Middle frontal gyrus (tissue), 1 donor: ENCODE measurements at regions not wholly inside any gene's neighbourhood (a gene's known extent, or its start where the extent isn't known, plus 50 kb on each side); places are given as distances from the start of the nearest gene placed in this dataset.

ENCODE experiments used
- DNase-seq: peaks from one replicate; pipeline ENCODE4 v3.0.0-alpha.2; 2015; ENCODE audit warnings: low spot score; ENCODE audit errors: extremely low spot score

DNA sequence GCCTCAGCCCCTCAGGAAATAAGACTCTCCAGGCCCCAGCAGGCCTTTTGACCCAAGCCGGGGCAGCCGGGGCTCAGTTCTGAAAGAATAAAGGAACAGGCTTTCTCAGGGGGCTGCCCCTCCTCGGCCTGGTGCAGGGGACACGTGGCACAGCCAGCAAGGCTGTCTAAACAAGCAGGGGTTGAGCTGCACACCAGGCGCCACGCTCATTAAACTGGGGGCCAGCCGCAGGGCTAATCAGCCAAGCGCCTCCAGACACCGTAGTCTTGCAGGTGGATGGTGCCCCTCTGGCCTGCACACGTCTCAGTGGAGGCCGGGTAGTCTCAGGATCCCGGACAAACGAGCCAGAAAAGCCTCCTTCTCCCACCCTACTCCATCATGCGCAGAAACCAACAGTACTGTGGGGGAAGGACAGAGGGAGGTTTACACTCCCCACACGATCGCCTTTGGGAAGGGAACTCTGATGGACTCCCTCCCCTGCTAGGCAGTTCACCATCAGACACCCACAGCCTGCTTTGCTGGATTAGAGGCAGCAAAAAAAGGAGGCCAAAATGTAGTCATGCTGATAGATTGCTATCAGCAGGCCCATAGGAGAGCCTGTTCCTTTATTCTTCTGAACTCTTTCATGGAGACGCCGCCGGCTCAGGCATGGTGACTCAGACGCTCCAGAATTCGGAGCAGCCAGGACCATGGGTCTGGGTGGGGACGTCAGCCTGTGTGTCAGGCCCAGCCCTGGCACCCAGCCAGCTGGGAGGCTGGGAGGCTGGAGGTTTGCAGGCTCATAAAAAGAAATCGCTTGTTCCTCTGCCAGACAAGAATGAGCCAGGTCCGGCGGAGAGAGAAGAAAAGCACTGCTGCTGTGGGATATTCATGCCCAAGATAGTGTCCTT, 342.4 kb downstream of the BCOR start:
- no peak for DNase-seq

DNA sequence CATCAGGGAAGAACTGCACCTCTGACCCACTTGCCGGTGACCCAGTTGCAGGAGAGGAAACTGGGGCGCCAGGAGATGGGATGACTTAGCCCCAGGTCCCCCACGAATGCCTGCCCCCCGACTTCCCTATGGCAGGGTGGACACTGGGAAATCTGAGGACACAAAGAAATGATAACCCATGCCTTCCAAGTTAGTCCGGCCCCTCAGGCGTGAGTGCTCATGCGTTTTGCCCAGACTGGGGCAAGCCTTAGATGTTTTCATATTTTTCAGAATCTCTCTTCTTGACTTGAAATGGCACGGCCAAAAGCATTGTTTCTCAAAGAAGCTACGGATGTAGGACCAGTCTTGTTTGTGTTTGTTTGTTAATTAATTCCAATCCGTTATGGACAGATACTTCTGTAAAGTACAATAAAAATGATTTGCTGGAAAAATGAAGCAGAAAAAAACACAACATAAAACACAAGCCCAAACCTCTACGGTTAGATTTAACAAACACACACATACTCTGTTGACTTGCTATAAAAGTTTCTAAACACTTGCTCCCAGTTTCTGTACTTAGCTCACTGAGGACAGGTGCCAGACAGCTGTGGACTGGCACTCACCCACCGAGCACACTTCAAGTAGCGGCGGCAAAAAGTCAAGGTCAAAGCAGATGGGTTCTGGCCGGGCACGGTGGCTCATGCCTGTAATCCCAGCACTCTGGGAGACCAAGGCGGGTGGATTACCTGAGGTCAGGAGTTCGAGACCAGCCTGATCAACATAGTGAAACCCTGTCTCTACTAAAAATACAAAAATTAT, 341.5 kb downstream of the BCOR start:
- no peak for DNase-seq

DNA sequence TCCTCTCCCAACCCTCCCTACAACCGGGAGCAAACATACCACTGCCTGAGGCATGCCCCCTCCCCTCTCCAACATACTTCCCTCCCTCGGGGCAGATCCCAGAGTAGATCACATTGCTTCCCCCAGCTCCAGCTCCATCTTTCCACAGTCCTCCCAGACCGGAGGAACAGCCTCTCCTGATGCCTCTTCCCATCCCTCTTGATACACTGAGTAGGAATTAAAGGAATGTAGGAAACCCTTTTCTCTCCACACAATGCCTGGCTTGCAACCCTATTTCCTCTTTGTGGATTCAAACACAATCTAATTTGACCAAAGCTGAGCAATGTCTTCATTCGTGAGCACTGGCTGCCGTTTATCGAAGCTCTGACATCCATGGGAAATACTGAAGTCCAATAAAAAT, 339.8 kb downstream of the BCOR start:
- DNase-seq = no peak

DNA sequence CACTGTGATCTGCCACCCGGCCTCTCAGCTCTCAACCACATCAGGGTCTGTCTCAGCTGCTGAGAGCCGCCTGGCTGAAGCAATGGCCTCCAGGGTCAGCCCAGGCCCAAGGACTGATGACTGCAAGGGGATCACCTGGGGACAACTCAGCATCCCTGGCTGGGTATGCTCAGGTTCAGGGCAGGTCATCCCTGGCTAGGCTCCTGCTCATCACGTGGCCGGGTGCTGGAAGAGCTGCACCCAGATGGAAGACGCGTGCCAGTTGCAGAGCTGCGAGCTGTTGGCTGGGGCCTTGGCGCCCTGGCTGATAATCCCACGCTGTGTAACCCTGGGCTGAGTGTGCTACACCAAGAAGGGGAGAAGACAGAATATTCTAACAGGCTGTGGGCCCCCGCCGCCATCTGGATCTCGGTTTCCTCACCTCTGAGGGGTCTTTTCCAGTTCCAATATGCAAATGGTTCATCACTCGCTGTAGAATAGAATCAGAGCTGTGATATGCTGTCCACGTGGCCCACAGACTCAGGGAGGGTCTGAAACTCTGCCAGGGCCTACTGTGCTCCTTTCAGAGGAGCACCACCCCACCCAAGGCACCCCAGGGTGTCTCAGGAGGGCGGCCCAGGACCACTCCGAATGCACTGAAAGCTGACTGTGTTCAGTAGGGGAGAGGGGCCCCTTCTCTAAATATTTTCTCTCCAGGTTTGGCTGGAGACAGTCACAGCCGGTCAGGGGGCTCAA, 338.8 kb downstream of the BCOR start:
- no peak for DNase-seq

DNA sequence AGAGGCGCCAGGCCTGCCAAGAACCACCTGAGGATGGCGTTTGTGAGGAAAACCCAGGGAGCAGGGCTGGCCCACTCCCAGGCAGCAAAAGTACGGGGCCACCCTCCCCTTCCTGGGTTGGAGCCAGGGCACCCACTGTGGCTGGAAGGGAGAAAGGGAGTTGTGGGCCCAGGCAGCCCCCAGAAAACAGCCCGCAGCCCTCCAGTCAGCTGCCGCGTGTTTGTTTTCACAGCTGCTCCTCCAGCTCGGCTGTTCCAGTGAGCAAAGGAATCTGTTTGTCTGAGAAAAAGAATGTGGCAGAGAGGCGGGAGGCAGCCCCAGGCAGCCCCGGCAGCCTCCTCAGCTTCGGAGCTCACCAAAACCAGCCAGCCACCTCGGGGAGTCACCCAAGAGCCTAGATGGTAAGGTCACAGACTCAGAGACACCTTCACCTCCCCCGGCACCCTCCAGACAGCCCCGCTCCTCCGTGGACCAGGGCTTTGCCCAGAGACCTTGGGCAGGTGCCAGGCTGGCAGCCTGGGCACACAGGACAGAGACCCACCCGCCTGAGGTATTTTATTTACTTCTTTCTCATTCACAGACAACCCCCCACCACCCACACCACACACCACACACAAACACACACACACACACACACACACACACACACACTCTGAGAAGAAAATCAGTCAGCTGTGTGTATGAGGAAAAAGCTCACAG, 338.1 kb downstream of the BCOR start:
- DNase-seq = no peak

DNA sequence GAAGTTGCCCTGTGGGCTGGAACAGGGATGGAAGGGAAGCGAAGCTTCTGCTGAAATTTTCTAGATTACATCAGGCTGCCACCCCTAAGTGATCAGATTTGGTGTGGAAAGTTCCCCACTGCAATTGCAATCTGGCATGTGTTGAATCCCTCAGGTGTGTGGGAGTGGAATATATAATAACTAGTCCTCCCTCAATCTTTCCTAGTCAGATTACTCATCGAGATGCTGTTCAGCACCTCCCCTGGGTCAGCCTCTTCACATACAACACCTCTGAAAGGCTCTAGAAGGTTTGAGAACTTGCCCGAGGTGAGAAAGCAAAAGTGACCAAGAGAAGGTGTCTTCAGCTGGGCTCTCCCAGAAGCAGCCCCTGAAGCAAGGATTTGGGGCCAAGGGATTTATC, 336.8 kb downstream of the BCOR start:
- DNase-seq = no peak

DNA sequence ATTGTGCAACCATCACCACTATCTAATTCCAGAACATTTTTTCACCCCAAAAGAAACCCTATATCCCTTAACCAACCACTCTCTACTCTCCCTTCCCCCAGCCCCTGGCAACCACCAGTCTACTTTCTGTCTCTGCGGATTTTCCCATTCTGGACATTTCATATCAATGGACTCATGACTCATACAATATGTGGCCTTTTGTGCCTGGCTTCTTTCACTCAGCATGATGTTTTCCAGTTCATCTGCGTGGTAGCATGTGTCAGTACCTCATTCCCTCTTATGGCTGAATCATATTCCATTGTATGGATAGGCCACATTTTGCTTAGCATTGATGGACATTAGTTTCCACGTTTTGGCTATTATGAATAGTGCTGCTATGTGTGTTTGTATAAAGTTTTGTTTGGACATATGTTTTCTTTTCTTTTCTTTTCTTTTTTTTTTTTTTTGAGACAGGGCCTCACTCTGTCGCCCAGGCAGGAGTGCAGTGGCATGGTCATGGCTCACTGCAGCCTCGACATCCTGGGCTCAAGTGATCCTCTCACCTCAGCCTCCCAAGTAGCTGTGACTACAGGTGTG, 335.4 kb downstream of the BCOR start:
- DNase-seq = no peak

DNA sequence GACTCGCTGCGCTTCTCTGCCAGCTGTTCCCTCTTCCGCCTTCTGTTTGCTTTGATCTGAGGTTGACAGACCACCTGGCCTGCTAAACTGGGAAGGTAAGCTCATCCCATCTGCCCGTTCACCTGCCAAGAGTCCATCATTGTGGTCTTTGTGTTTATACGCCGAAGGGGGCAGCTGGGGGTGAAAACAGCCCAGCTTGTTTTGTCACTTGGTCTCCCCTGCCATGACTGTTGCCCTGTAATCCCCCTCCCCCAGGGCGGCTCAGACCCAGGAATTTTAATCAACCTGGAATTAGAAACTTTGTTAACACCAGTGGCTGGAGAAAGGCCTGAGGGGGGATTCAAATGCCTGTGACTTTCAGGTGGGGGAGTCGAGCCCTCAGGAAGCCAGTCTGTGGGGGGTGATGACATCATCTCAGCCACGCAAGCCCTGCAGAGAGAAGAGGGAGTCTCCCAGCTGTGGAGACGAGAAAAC, 333.3 kb downstream of the BCOR start:
- no peak for DNase-seq

DNA sequence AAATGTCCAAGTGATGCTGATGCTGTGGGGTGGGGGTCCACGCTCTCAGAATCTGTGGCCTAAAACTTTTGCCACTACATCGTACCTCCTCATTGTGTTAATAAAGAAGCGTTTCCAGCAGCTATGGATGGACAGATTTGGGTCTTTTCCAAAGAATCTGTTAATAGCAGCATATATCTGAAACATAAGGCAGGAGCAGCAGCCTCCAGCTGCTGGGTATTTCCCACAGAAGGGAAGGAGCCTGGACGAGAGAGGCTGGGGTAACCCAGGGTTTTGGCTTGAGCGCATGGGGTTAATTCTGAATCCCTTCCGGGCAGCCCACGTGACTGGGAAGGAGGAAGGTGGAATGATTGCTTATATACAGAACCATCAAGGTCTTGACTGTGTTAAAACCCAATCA, 332.4 kb downstream of the BCOR start:
- no peak for DNase-seq

DNA sequence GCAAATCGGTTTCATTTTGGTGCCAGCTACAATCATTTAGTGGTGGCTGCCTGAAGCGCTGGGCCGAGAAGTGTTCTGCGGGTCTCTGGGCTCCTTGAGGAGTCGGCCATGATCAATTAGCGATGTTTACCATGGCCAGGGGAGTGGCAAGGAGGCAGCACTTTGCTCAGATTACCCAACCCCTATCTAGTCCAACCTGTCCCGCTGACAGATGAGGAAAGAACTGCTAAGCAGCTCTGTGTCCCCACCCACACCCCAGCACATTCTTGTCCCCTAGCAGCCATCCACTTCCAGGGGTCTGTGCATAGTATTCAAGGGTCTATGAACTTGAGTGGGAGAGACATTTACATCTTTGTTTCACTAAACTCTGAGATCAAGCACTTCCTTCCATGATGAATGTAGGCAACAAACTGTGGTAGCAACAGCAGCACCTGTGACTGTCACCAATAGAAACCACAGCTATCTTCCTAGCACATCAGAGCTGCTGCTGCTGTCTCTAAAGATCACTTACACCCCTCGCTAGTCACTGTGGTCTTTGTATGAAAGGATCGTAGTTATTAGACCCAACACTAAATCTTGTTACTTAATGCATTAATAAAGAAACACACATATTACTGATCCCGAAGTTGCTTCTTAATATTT, 331.6 kb downstream of the BCOR start:
- no peak for DNase-seq

DNA sequence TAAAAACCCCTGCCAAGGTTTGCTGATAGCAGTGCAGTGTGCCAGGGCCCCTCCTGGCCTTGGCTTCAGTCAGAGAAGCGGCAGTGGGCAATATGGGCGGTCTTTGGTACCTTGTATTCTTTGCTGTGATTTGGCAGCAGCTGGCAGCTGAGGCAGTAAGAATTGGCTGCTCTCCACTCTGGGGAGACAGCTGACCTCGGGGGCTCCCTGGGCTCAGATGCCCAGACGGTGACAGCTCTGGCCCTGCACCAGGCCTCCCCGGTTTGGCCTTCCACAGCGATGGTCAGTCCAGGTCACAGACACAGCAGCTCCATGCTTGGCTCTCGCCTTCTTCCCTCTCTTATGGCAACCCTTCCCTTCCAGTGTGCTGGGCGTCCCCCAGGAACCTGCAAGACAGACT, 330.9 kb downstream of the BCOR start:
- DNase-seq = no peak

DNA sequence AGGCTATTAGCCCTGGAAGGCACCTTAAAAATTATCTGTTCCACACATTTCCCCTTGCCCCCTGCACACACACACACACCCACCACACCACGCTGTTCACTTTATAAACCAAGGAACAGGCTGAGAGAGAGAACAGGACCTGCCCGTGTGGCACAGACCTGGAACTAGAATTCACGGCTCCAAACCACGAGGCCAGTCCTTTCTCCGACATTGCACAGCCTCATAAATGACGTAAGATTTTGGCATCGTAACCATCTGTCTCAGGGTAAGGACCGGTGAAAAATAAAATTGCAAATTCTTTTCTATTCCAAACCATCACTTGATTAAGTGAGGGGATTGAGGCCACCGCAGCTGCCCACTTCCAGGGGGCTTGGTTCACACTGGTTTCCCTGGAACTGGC, 330.3 kb downstream of the BCOR start:
- no peak for DNase-seq

DNA sequence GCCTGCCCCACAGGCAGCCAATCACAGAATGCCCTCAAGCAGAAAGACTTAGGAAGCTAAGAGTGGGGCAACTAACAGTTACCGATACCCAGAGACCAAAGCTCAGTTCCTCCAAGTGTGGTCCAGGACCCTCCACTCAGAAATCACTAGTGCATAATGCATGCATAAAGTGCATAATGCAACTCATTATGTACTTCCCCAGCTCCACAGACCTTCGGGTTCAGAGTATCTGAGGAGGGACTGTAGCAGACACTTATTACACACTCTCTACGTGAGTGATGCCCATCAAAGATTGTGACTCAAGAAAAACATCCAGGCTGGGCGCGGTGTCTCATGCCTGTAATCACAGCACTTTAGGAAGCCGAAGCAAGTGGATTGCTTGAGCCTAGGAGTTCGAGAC, 328.0 kb downstream of the BCOR start:
- no peak for DNase-seq

DNA sequence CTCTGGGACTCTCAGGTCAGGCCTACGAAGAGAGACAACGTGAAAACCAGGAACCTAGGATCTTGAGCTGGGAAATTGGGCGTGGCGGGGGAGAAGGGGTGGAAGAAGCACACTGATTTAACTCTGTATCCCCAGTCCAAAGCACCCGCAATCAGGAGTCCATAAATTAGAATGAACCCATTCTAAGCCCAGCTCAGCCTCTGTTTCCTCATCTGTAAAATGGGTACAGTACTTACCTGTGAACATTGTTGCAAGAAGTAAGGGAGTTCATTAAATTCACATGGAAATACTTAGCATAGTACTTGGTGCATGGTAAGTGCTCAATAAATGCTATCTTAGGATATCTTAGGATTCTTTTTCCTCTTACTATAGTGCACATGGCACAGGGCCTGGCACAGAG, 326.7 kb downstream of the BCOR start:
- DNase-seq = no peak

DNA sequence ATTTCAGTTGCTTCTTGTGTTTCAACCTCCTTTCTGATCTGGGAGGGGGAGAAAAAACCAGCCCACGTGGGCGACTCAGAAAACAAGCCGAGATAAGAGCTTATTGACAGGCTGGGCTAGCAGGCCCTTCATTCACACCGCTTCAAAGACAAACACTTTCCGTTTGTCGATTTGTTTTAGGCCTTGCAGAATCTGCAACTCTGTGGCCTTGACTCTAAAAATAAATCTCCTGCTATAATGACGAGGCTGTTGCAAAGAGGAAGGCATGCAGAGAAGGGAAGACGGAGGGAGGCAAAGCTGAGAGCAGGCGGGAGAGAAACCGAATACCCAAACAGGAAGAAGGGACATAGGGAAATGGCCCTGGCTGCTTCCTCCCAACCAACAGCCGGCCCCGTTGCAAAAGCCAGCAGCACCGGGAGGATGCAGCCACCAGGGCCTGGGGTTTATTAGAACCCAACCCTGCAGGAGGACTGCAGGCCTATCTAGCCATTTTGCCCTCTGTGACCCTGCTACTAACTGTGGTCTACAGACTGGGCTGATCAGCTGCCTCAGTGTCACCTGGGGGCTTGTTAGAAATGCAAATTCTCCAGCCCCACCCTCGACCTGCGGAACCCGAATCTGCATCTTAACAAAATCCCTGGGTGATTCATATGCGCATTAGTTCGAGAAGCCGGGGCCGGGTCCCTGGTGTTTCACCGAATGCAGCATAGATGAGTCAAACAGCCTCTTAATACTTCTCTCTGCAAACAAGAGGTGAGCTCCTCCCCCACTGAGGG, 325.5 kb downstream of the BCOR start:
- no peak for DNase-seq

DNA sequence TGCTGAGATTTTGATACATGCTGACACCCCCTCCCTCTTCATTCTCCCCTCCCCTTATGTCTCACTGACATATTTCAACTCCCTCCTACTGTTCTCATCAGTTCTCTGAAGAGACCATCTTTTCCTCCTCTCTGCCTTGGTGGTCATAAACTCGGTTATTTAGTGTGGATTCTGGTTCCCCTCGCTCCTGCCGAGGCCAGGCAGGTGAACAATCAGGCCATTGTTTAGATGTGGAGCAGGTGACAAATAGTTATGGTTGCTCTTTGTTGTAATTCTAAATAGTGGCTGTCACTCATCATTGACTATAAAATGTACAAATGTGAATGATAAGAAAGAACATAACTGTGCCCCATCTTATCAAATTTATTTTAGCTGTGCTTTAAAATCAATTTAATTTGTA, 324.6 kb downstream of the BCOR start:
- DNase-seq = no peak

DNA sequence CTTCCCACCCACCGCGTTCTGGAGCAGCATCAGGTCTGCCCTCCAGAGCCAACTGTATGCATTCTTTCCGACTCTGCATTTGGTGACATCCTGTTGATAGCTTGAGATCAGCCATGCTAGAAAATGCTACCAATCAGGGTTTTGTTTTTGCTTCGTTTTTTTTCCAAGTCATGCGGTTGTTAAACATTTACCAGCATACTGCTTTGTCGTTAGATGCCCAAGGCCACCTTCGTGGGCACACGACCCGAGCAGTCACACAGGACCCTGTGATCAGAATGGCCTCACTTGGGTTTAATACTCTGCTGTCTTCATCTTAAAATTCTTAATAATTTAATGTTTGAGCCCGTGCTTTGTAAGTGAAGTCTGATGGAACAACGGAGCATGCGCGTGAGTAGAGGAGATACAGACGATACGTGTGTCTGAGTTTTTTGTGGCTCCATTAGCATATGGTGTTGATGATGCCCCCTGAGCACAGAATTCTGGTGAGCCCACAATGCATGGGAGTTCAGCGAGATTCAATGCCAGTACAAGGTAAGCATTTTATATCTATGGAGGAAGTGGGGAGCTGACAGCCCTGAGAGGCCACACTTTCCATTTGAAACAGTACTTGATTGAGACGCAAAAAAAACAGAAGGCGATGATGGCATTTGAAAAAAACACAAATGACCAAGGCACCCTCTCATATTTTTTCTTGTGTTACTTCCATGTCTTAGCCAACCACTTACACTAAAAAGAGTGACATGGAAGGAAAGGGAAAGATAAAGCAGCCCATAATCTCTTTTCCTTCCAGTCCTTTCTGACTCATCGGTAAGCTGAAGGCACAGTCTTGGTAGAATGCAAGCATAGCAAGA, 323.6 kb downstream of the BCOR start:
- DNase-seq = no peak

DNA sequence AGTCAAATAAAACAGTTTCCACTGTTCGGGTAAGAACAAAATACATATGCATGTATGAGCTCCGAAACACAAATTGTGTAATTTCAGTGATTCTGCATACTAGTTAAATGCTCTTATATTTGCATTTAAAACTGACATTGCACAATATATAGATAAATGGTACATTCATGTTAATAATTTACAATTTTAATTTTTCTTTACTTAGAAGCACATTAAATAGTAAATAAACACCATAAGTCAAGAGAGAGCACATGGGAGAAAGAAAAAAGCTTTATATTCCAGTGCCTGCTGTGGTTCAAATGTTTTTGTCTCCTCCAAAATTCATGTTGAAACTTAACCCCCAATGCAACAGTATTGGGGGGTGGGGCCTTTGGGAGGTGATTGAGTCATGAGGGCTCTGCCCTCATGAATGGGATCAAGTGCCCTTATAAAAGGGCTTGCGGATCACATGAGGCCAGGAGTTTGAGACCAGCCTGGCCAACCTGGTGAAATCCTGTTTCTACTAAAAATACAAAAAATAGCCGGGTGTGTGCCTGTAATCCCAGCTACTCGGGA, 322.9 kb downstream of the BCOR start:
- no peak for DNase-seq
